Pancreas (tissue), 10 donors: ENCODE measurements at regions not wholly inside any gene's neighbourhood (a gene's known extent, or its start where the extent isn't known, plus 50 kb on each side); places are given as distances from the start of the nearest gene placed in this dataset.

ENCODE experiments used
- ATAC-seq, 4 donors: fragments of 200-7000 bp; cut with Tn5 transposase; one replicate each; pipeline versions ENCODE4 v1.8.0 to v1.9.1; 2020; ENCODE audit warnings: mild to moderate bottlenecking in 4 of 4, moderate library complexity in 4 of 4
- DNase-seq, 6 donors: peaks; one replicate each; pipeline ENCODE4 v3.0.0-alpha.2; 2020
- FAIRE-seq: peaks from 2 replicates; lab custom pipeline; 2012; peaks lifted over from hg19 to GRCh38; lab: Jason Lieb, UNC
- H3K27ac ChIP-seq, 4 donors: fragments of 200-600 bp; sonication (generic); 1 replicate in 3 of 4; 2 replicates in 1 of 4; pipeline versions ENCODE4 v1.5.0 to v1.8.0; 2020
- H3K27me3 ChIP-seq, 4 donors: fragments of 200-600 bp; one replicate each; pipeline ENCODE4 v1.8.0; 2021
- H3K36me3 ChIP-seq, 3 donors: fragments of 200-600 bp; sonication (generic) in 1 of 3; one replicate each; pipeline versions ENCODE4 v1.5.0 to v1.8.0; 2020 to 2021
- H3K4me1 ChIP-seq, 3 donors: fragments of 200-600 bp; one replicate each; pipeline ENCODE4 v1.8.0; 2021
- H3K4me3 ChIP-seq, 4 donors: fragments of 200-600 bp; sonication (generic) in 2 of 4; one replicate each; pipeline versions ENCODE4 v1.5.0 to v1.8.0; 2020 to 2021
- H3K9me3 ChIP-seq, 4 donors: fragments of 200-600 bp; one replicate each; pipeline ENCODE4 v1.8.0; 2021
- WGBS, 2 donors: extraction: QIAGEN DNeasy Blood & Tissue Kit; methylation state at CpG; one replicate each; pipeline ENCODE4 v1.1.7; 2013; 5-methylcytosine and 5-hydroxymethylcytosine counted together
- intact Hi-C, 3 donors: fragments of 100-400 bp; cut with DNase I; formaldehyde crosslinking; loops; one replicate each; pipeline versions ENCODE4 v1.11.1 to v1.14.2; 2022
- TF ChIP-seq, protein P1 (sequence below), 4 donors: fragments of 200-600 bp; sonication (generic) in 3 of 4; IDR thresholded peaks; one replicate each; pipeline versions ENCODE4 v1.5.0 to v1.8.0; 2021; ENCODE audit warnings: antibody characterized with exemption in 4 of 4
- donor health status: healthy with polysubstance abuse.
- donor health status: DM: no; HTN: no; CAD: no; lungs with moderate emphysema.
- donor health status: DM: no; HTN: no; CAD: no.
- donor health status: control.
- donor health status: control.
- donor health status: Bipolar disorder and iron deficiency.
- donor health status: DM: yes; HTN: yes; CAD: no.
- donor health status: DM: no; HTN: no; CAD: no.
- donor health status: DM: no; HTN: no; CAD: no.
- donor health status: DM: yes; HTN: yes; CAD: no.

- Histone ChIP-seq H3K4me3 (no peak overlapping the region), H3K4me1 (no peaks in the 10 kb centered on the region), H3K27me3 (no peaks in the 10 kb centered on the region), H3K36me3 (no peaks in the 10 kb centered on the region), H3K27ac (no peak overlapping the region), H3K9me3 (no peaks in the 10 kb centered on the region)
- TF ChIP-seq, protein P1, sequence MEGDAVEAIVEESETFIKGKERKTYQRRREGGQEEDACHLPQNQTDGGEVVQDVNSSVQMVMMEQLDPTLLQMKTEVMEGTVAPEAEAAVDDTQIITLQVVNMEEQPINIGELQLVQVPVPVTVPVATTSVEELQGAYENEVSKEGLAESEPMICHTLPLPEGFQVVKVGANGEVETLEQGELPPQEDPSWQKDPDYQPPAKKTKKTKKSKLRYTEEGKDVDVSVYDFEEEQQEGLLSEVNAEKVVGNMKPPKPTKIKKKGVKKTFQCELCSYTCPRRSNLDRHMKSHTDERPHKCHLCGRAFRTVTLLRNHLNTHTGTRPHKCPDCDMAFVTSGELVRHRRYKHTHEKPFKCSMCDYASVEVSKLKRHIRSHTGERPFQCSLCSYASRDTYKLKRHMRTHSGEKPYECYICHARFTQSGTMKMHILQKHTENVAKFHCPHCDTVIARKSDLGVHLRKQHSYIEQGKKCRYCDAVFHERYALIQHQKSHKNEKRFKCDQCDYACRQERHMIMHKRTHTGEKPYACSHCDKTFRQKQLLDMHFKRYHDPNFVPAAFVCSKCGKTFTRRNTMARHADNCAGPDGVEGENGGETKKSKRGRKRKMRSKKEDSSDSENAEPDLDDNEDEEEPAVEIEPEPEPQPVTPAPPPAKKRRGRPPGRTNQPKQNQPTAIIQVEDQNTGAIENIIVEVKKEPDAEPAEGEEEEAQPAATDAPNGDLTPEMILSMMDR (IDR thresholded peaks at IDR 0.05), result no peak
- no peak for DNase-seq
- FAIRE-seq, result no peak
- intact Hi-C loops, result no loop called here
- no peak for ATAC-seq
- WGBS, 2 donors, result 73 to 74% methylated on average over 2 of the region's 2 CpGs
Observed at GRCh38 chr11:24312464-24313238, 184.2 kb upstream of the LUZP2 start.

GRCh38 chr11:24321229-24321628 lies 175.6 kb upstream of the LUZP2 start:
- H3K27ac ChIP-seq, result no peak overlapping the region
- ATAC-seq, result no peak
- intact Hi-C loops, result no loop called here
- H3K36me3 ChIP-seq, result no peaks in the 10 kb centered on the region
- no peaks in the 10 kb centered on the region for H3K9me3 ChIP-seq
- WGBS, 2 donors, result 63 to 86% methylated on average over 2 of the region's 2 CpGs
- TF ChIP-seq, protein P1 (IDR thresholded peaks at IDR 0.05), result no peak
- no peaks in the 10 kb centered on the region for H3K4me1 ChIP-seq
- no peaks in the 10 kb centered on the region for H3K27me3 ChIP-seq
- no peak for FAIRE-seq
- no peak for DNase-seq
- H3K4me3 ChIP-seq, result no peak overlapping the region

DNA sequence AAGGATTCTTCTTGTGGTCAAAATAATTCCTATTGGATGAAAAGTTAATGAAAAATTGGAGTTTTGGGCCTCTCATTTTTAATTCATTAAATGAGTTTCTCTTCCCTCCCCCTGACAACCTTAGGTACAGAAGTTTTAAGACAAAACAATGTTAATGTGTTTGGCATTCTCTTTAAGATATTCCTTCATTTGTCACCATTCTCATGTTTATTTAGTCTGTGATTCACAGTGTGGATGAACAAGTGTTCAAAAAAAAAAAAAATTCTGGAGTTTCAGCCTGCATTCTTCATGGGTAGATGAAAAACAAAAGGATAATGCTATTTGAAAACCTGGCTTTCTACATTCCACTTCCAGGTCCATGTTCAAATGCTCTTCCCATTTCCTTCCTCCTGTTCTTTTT lies 172.6 kb upstream of the LUZP2 start:
- Histone ChIP-seq H3K4me3 (no peak overlapping the region), H3K4me1 (no peaks in the 10 kb centered on the region), H3K36me3 (no peaks in the 10 kb centered on the region), H3K9me3 (no peaks in the 10 kb centered on the region), H3K27me3 (no peaks in the 10 kb centered on the region), H3K27ac (no peak overlapping the region)
- DNase-seq (no peak), ATAC-seq (no peak), FAIRE-seq (no peak)
- TF ChIP-seq, protein P1 (IDR thresholded peaks at IDR 0.05), result no peak
- intact Hi-C loops, result no loop called here

GRCh38 chr11:24344222-24344621 lies 152.6 kb upstream of the LUZP2 start:
- peaks cover 0 to 3% (median 0%) of the 10 kb centered on the region in 4 donors for H3K9me3 ChIP-seq
- FAIRE-seq (no peak), ATAC-seq (no peak), DNase-seq (no peak)
- no peak overlapping the region for H3K27ac ChIP-seq
- no peak overlapping the region for H3K4me3 ChIP-seq
- H3K4me1 ChIP-seq, result no peaks in the 10 kb centered on the region
- WGBS, 2 donors, result 68 to 75% methylated on average over 7 of the region's 7 CpGs
- TF ChIP-seq, protein P1 (IDR thresholded peaks at IDR 0.05), result no peak
- intact Hi-C loops, result no loop called here
- H3K27me3 ChIP-seq, result no peaks in the 10 kb centered on the region
- no peaks in the 10 kb centered on the region for H3K36me3 ChIP-seq

GRCh38 chr11:24348908-24349307 lies 147.9 kb upstream of the LUZP2 start:
- Histone ChIP-seq H3K9me3 (peaks cover 0 to 3% (median 0%) of the 10 kb centered on the region in 4 donors), H3K27ac (no peak overlapping the region), H3K4me1 (no peaks in the 10 kb centered on the region), H3K4me3 (no peak overlapping the region), H3K27me3 (no peaks in the 10 kb centered on the region), H3K36me3 (no peaks in the 10 kb centered on the region)
- DNase-seq, result no peak
- TF ChIP-seq, protein P1 (IDR thresholded peaks at IDR 0.05), result no peak
- intact Hi-C loops, result no loop called here
- ATAC-seq, result no peak
- no peak for FAIRE-seq
